HEK293T (cell line): ENCODE measurements at regions not wholly inside any gene's neighbourhood (a gene's known extent, or its start where the extent isn't known, plus 50 kb on each side); places are given as distances from the start of the nearest gene placed in this dataset.

Source experiments
- CTCF ChIA-PET: fragments of 350-600 bp; formaldehyde crosslinking; extraction: SDS; loops from one replicate; lab custom pipeline; 2021; ENCODE audit warnings: antibody characterized with exemption, inconsistent platforms; lab: Yijun Ruan, JAX
- POLR2A ChIA-PET: fragments of 350-600 bp; formaldehyde crosslinking; extraction: SDS; loops from one replicate; lab custom pipeline; 2020; ENCODE audit warnings: antibody characterized with exemption, inconsistent platforms; lab: Yijun Ruan, JAX
- DNase-seq: peaks from one replicate; pipeline ENCODE4 v3.0.0; 2012; ENCODE audit warnings: mixed read lengths; ENCODE audit errors: extremely low spot score
- ARNT ChIP-seq: fragments of 450-650 bp; IDR thresholded peaks from 2 replicates; pipeline ENCODE4 v1.6.1; 2017; ENCODE audit warnings: mild to moderate bottlenecking
- BHLHE40 ChIP-seq: fragments of 450-650 bp; IDR thresholded peaks from 2 replicates; pipeline ENCODE4 v1.6.1; 2016; ENCODE audit warnings: mild to moderate bottlenecking, moderate library complexity, borderline replicate concordance
- CTBP1 ChIP-seq: fragments of 450-650 bp; IDR thresholded peaks from 2 replicates; pipeline ENCODE4 v1.6.1; 2016; ENCODE audit warnings: borderline replicate concordance
- ELF4 ChIP-seq: fragments of 450-650 bp; IDR thresholded peaks from 2 replicates; pipeline ENCODE4 v1.6.1; 2017; ENCODE audit warnings: antibody characterized with exemption
- FOXA1 ChIP-seq: fragments of 450-650 bp; IDR thresholded peaks from 2 replicates; pipeline ENCODE4 v1.6.1; 2016; ENCODE audit warnings: mild to moderate bottlenecking
- FOXK2 ChIP-seq: fragments of 450-650 bp; IDR thresholded peaks from 2 replicates; pipeline ENCODE4 v1.6.1; 2016; ENCODE audit warnings: mild to moderate bottlenecking
- FOXM1 ChIP-seq: fragments of 450-650 bp; IDR thresholded peaks from 2 replicates; pipeline ENCODE4 v1.6.1; 2017; ENCODE audit warnings: mild to moderate bottlenecking, borderline replicate concordance
- HDGF ChIP-seq: fragments of 450-650 bp; IDR thresholded peaks from 2 replicates; pipeline ENCODE4 v1.6.1; 2017; ENCODE audit warnings: antibody characterized with exemption, borderline replicate concordance
- L3MBTL2 ChIP-seq: fragments of 450-650 bp; conservative IDR thresholded peaks from 2 replicates; pipeline ENCODE4 v1.6.1; 2016; ENCODE audit warnings: mild to moderate bottlenecking
- LEF1 ChIP-seq: fragments of 450-650 bp; IDR thresholded peaks from 2 replicates; pipeline ENCODE4 v1.6.1; 2017; ENCODE audit warnings: mild to moderate bottlenecking, borderline replicate concordance
- NFRKB ChIP-seq: fragments of 450-650 bp; IDR thresholded peaks from 2 replicates; pipeline ENCODE4 v1.6.1; 2016; ENCODE audit warnings: mild to moderate bottlenecking, moderate library complexity
- PKNOX1 ChIP-seq: fragments of 450-650 bp; IDR thresholded peaks from 2 replicates; pipeline ENCODE4 v1.6.1; 2016
- SP1 ChIP-seq: fragments of 450-650 bp; IDR thresholded peaks from 2 replicates; pipeline ENCODE4 v1.6.1; 2017
- SUZ12 ChIP-seq: fragments of 450-650 bp; IDR thresholded peaks from 2 replicates; pipeline ENCODE4 v1.6.1; 2016; ENCODE audit warnings: mild to moderate bottlenecking
- TARDBP ChIP-seq: fragments of 450-650 bp; IDR thresholded peaks from 2 replicates; pipeline ENCODE4 v1.6.1; 2016
- ZNF384 ChIP-seq: fragments of 450-650 bp; IDR thresholded peaks from 2 replicates; pipeline ENCODE4 v1.6.1; 2016

- ChIA-PET POLR2A (no interaction called here), CTCF (no interaction called here)
- TF ChIP-seq SUZ12, result no peak
- TF ChIP-seq BHLHE40, result no peak
- no peak for TF ChIP-seq PKNOX1
- TF ChIP-seq TARDBP, result no peak
- TF ChIP-seq LEF1, result no peak
- no peak for TF ChIP-seq CTBP1
- no peak for TF ChIP-seq FOXA1
- TF ChIP-seq FOXM1, result no peak
- TF ChIP-seq ARNT, result no peak
- no peak for TF ChIP-seq NFRKB
- TF ChIP-seq HDGF, result no peak
- no peak for TF ChIP-seq SP1
- TF ChIP-seq FOXK2, result no peak
- no peak for TF ChIP-seq ZNF384
- no peak for TF ChIP-seq L3MBTL2
- TF ChIP-seq ELF4, result no peak
- no peak for DNase-seq
Measured at GRCh38 chr2:44825702-44826101, 115.8 kb upstream of the SIX3 start.

- CTCF ChIA-PET, result no interaction called here
- POLR2A ChIA-PET, result no interaction called here
- DNase-seq, result no peak
- no peak for TF ChIP-seq BHLHE40
- no peak for TF ChIP-seq NFRKB
- no peak for TF ChIP-seq L3MBTL2
- TF ChIP-seq HDGF, result no peak
- TF ChIP-seq ELF4, result no peak
- TF ChIP-seq CTBP1, result no peak
- no peak for TF ChIP-seq FOXM1
- no peak for TF ChIP-seq SP1
- no peak for TF ChIP-seq FOXK2
- TF ChIP-seq ZNF384, result no peak
- no peak for TF ChIP-seq FOXA1
- no peak for TF ChIP-seq SUZ12
- TF ChIP-seq TARDBP, result no peak
- no peak for TF ChIP-seq ARNT
- TF ChIP-seq LEF1, result no peak
Measured at GRCh38 chr2:44826601-44827000, 114.9 kb upstream of the SIX3 start.

GRCh38 chr2:44829771-44830170, 111.7 kb upstream of the SIX3 start:
- no peak for DNase-seq
- TF ChIP-seq BHLHE40 (no peak), L3MBTL2 (no peak), TARDBP (no peak), LEF1 (no peak), FOXK2 (no peak), ARNT (no peak), SP1 (no peak), CTBP1 (no peak), SUZ12 (no peak), NFRKB (no peak), ZNF384 (no peak), ELF4 (no peak), PKNOX1 (no peak), FOXM1 (no peak), FOXA1 (no peak), HDGF (no peak)
- ChIA-PET CTCF (no interaction called here), POLR2A (no interaction called here)

GRCh38 chr2:44833171-44834069, 108.1 kb upstream of the SIX3 start:
- TF ChIP-seq PKNOX1, result no peak
- TF ChIP-seq LEF1, result no peak
- no peak for TF ChIP-seq CTBP1
- TF ChIP-seq ARNT, result no peak
- TF ChIP-seq FOXM1, result no peak
- no peak for TF ChIP-seq SUZ12
- no peak for TF ChIP-seq SP1
- TF ChIP-seq HDGF, result no peak
- TF ChIP-seq ELF4, result no peak
- TF ChIP-seq L3MBTL2, result no peak
- no peak for TF ChIP-seq TARDBP
- no peak for TF ChIP-seq NFRKB
- TF ChIP-seq ZNF384, result no peak
- no peak for TF ChIP-seq FOXA1
- TF ChIP-seq BHLHE40, result no peak
- no peak for TF ChIP-seq FOXK2
- CTCF ChIA-PET, result no interaction called here
- DNase-seq, result no peak
- POLR2A ChIA-PET, result no interaction called here

- ChIA-PET POLR2A (no interaction called here), CTCF (no interaction called here)
- no peak for DNase-seq
- TF ChIP-seq SUZ12, result no peak
- TF ChIP-seq PKNOX1, result no peak
- no peak for TF ChIP-seq L3MBTL2
- TF ChIP-seq HDGF, result no peak
- no peak for TF ChIP-seq NFRKB
- TF ChIP-seq LEF1, result no peak
- no peak for TF ChIP-seq CTBP1
- no peak for TF ChIP-seq FOXA1
- no peak for TF ChIP-seq BHLHE40
- no peak for TF ChIP-seq ZNF384
- TF ChIP-seq SP1, result no peak
- TF ChIP-seq TARDBP, result no peak
- TF ChIP-seq ARNT, result no peak
- TF ChIP-seq ELF4, result no peak
Measured at GRCh38 chr2:44834656-44835055, 106.8 kb upstream of the SIX3 start.
